ENCODE measurements at regions not wholly inside any gene's neighbourhood (a gene's known extent, or its start where the extent isn't known, plus 50 kb on each side); places are given as distances from the start of the nearest gene placed in this dataset.

DNA sequence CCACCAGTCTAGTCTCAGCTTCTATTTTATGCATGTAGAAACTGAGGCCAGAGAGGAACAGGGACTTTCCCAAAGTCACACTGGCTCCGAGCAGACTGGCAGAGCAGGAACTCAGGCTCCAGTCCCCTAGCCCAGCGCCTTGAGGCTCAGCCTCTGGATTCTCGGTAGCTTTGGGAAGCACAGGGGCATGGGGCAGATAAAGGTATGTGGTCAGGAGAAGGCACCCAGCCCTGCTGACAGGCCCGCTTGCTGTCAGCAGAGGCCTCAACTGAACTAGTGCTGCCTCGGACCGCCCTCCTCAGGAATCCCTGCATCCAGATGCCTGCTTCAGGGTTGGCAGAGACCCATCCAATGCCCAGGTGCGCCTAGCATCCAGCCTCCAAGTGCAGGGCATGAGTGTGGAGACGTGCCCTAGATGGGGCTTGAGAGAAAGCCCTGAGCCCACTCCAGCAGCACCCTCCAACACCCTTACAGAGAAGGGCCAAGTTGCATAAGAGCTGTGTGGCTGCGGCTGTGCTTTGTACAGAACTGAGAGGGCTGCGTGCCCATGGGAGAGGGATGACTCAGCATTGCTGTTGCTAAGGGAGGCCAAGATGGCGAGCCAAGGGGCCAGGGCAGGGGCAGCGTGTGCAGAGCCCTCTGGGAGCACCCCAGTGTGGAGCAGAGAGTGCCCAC lies 168.6 kb downstream of the MACROH2A1 start:
- TF ChIP-seq, protein P1, sequence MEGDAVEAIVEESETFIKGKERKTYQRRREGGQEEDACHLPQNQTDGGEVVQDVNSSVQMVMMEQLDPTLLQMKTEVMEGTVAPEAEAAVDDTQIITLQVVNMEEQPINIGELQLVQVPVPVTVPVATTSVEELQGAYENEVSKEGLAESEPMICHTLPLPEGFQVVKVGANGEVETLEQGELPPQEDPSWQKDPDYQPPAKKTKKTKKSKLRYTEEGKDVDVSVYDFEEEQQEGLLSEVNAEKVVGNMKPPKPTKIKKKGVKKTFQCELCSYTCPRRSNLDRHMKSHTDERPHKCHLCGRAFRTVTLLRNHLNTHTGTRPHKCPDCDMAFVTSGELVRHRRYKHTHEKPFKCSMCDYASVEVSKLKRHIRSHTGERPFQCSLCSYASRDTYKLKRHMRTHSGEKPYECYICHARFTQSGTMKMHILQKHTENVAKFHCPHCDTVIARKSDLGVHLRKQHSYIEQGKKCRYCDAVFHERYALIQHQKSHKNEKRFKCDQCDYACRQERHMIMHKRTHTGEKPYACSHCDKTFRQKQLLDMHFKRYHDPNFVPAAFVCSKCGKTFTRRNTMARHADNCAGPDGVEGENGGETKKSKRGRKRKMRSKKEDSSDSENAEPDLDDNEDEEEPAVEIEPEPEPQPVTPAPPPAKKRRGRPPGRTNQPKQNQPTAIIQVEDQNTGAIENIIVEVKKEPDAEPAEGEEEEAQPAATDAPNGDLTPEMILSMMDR (IDR thresholded peaks at IDR 0.05): no peak
- peak in 1 of 2 donors; percentile 64 for TF ChIP-seq POLR2AphosphoS5 (IDR thresholded peaks at IDR 0.05; ENCODE audit: insufficient read depth in 1 of 2, low read depth in 1 of 2)

Measured in vagina (tissue), 2 donors.